Prostate gland (tissue), 2 donors: ENCODE measurements at regions not wholly inside any gene's neighbourhood (a gene's known extent, or its start where the extent isn't known, plus 50 kb on each side); places are given as distances from the start of the nearest gene placed in this dataset.
"Not testable (repeated sequence)": the region's sequence is repeated elsewhere in the genome, so short reads cannot be mapped to it uniquely, and the experiment has no call there.

Source experiments
- DNase-seq: peaks from one replicate; pipeline ENCODE4 v3.0.0-alpha.2; 2019; ENCODE audit warnings: low spot score
- H3K27ac ChIP-seq, 2 donors: fragments of 200-600 bp; sonication (generic); 2 replicates each; pipeline ENCODE4 v1.5.1; 2017 to 2019
- H3K27me3 ChIP-seq: fragments of 200-600 bp; sonication (generic); replicated peaks from 2 replicates; pipeline ENCODE4 v1.5.1; 2019; ENCODE audit not compliant: insufficient read depth
- H3K36me3 ChIP-seq, 2 donors: fragments of 200-600 bp; sonication (generic); 1 replicate in 1 of 2; 2 replicates in 1 of 2; pipeline versions ENCODE4 v1.5.1 to v1.8.1; 2017 to 2019
- H3K4me1 ChIP-seq: fragments of 200-600 bp; sonication (generic); replicated peaks from 2 replicates; pipeline ENCODE4 v1.5.1; 2019
- H3K4me3 ChIP-seq, 2 donors: fragments of 200-600 bp; sonication (generic); 2 replicates each; pipeline ENCODE4 v1.5.1; 2017 to 2019
- H3K9me3 ChIP-seq: fragments of 200-600 bp; sonication (generic); 2 replicates; pipeline ENCODE4 v1.5.1; 2017
- POLR2A ChIP-seq: fragments of 450-650 bp; IDR thresholded peaks from one replicate; pipeline ENCODE4 v1.6.1; 2016; ENCODE audit warnings: antibody characterized with exemption, mild to moderate bottlenecking
- POLR2AphosphoS5 ChIP-seq: sonication (generic); formaldehyde crosslinking; IDR thresholded peaks from one replicate; pipeline ENCODE4 v1.6.1; 2017; ENCODE audit warnings: antibody characterized with exemption
- WGBS: methylation state at CpG from one replicate; pipeline ENCODE4 v1.1.5; 2018; 5-methylcytosine and 5-hydroxymethylcytosine counted together
- intact Hi-C: fragments of 100-400 bp; cut with DNase I; formaldehyde crosslinking; loops from one replicate; pipeline ENCODE4 v1.14.2; 2022
- TF ChIP-seq, protein P1 (sequence below), 4 experiments: fragments of 200-600 bp in 2 of 4; fragments of 450-650 bp in 2 of 4; sonication (generic) in 2 of 4; IDR thresholded peaks; 1 replicate in 3 of 4; 2 replicates in 1 of 4; pipeline ENCODE4 v1.5.1; 2016 to 2019; ENCODE audit warnings: antibody characterized with exemption in 4 of 4, mild to moderate bottlenecking in 2 of 4, moderate library complexity in 2 of 4

DNA sequence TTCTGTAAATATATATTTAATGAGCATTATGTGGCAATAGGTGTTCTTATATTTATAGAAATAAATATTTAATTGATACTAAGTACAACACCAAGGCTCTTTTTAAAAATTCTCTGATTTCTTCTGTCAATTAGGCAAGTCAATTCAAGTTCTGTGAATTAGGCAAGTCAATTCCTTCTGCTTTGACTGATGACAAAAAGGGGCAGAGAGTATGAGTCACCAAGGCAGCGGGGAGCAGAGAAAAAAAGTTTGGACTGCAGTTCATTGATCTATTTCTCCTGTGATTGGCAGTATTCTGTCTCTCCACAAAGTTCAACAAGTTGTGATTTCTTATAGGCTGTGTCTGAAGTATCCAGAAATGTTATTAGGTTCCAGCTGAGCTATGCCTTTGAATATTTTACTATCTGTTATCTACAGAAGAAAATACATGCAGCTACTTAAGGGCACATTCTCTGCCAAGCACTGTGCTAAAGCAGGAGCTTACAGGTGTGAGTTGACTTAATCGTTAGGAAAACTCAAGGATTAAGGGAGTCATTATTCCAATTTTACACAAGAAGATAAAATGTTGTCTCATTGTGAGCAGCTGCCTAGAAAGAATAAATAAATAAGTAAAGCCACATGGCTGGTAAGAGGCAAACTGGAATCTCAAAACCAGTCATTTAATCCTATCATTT is 206.4 kb upstream of the ALG10B start:
- Histone ChIP-seq H3K27ac (no peak overlapping the region), H3K27me3 (no peaks in the 10 kb centered on the region), H3K4me3 (no peak overlapping the region), H3K4me1 (no peaks in the 10 kb centered on the region), H3K36me3 (no peaks in the 10 kb centered on the region), H3K9me3 (no peaks in the 10 kb centered on the region)
- intact Hi-C loops: no loop called here
- no peak for DNase-seq
- TF ChIP-seq, protein P1, sequence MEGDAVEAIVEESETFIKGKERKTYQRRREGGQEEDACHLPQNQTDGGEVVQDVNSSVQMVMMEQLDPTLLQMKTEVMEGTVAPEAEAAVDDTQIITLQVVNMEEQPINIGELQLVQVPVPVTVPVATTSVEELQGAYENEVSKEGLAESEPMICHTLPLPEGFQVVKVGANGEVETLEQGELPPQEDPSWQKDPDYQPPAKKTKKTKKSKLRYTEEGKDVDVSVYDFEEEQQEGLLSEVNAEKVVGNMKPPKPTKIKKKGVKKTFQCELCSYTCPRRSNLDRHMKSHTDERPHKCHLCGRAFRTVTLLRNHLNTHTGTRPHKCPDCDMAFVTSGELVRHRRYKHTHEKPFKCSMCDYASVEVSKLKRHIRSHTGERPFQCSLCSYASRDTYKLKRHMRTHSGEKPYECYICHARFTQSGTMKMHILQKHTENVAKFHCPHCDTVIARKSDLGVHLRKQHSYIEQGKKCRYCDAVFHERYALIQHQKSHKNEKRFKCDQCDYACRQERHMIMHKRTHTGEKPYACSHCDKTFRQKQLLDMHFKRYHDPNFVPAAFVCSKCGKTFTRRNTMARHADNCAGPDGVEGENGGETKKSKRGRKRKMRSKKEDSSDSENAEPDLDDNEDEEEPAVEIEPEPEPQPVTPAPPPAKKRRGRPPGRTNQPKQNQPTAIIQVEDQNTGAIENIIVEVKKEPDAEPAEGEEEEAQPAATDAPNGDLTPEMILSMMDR (IDR thresholded peaks at IDR 0.05): no peak
- no peak for TF ChIP-seq POLR2A
- TF ChIP-seq POLR2AphosphoS5: no peak
- 76% methylated on average over 2 of the region's 2 CpGs for WGBS

DNA sequence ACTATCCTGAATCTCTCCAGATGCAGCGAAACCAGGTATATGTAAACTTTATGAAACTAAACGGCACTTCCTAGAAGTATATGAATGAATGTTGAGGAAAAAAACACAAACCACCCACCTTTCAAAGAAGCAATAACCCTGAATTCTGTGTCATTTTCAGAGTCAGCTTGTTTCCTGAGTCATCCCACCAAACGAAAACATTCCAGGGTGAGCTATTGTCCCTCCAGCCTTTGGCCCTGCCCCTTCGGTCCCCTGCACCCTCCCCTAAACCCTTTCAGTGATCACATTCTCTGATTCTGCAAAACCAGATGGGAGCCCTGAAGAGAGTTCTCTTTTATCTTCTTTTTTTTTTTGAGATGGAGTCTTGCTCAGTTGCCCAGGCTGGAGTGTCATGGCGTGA is 202.6 kb upstream of the ALG10B start:
- Histone ChIP-seq H3K27me3 (no peaks in the 10 kb centered on the region), H3K9me3 (no peaks in the 10 kb centered on the region), H3K36me3 (no peaks in the 10 kb centered on the region), H3K4me3 (no peak overlapping the region), H3K4me1 (no peaks in the 10 kb centered on the region), H3K27ac (no peak overlapping the region)
- TF ChIP-seq, protein P1 (IDR thresholded peaks at IDR 0.05): no peak
- no peak for TF ChIP-seq POLR2A
- TF ChIP-seq POLR2AphosphoS5: no peak
- intact Hi-C loops: no loop called here
- WGBS: 83% methylated on average over 5 of the region's 5 CpGs
- DNase-seq: no peak

DNA sequence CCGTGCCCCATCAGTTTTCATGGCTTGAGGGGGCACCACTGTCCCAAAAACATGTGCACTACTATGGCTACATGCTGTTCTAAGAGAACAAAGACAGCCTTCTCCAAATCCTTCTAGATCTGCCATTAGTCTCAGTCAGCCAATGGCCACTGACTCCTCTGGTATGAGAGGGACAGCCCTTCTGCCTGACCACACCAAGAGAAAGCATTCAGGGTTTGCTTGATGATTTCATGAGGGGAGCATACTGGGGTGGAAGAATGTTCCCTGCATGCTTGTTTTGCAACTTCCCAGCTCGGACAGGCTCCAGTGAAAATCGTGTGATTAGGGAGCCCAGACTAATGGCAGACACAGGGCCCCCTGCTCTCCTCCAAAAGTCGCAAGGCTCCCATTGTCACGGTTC is 199.6 kb upstream of the ALG10B start:
- no peaks in the 10 kb centered on the region for H3K36me3 ChIP-seq
- 62% methylated on average over 5 of the region's 5 CpGs for WGBS
- no peak overlapping the region for H3K27ac ChIP-seq
- intact Hi-C loops: no loop called here
- no peaks in the 10 kb centered on the region for H3K27me3 ChIP-seq
- no peaks in the 10 kb centered on the region for H3K4me1 ChIP-seq
- H3K9me3 ChIP-seq: no peaks in the 10 kb centered on the region
- DNase-seq: no peak
- H3K4me3 ChIP-seq: no peak overlapping the region
- TF ChIP-seq, protein P1 (IDR thresholded peaks at IDR 0.05): no peak
- TF ChIP-seq POLR2A (no peak), POLR2AphosphoS5 (no peak)

DNA sequence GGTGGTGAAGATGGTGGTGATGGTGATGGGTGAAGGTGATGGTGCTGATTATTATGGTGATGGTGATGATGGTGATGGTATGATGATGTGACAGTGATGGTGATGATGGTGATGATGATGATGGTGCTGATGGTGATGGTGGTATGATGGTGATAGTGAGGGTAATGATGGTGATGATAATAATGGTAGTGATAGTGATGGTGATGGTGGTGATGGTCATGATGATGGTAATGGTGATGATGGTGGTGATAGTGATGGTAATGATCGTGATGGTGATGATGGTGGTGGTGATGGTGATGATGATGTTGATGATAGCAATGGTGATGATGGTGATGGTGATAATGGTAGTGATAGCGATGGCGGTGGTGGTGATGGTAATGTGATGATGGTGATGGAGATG is 197.9 kb upstream of the ALG10B start:
- Histone ChIP-seq H3K27me3 (no peaks in the 10 kb centered on the region), H3K36me3 (no peaks in the 10 kb centered on the region), H3K4me1 (no peaks in the 10 kb centered on the region), H3K4me3 (no peak overlapping the region), H3K27ac (no peak overlapping the region), H3K9me3 (no peaks in the 10 kb centered on the region)
- WGBS: 91% methylated on average over 3 of the region's 3 CpGs
- intact Hi-C loops: no loop called here
- no peak for DNase-seq
- TF ChIP-seq POLR2A (no peak), POLR2AphosphoS5 (no peak)
- TF ChIP-seq, protein P1 (IDR thresholded peaks at IDR 0.05): no peak

DNA sequence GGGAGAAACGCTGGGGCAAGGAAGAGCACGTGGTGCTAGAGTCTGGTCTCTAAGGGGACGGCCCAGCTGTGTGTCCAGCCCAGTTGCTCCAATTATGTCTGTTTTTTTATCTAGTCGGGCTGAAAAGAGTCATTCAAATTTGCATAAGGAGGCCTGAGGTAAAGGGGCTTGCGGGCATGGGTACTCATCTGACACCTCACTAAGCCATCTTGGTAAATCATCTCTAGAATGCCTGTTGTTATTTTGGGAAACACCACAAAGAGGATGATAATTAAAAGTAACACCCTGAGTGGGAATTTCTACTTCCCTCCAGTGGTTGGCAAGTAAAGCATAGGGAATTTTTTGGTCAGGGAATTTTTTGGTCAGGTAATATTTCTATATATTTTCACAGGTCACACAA is 196.1 kb upstream of the ALG10B start:
- Histone ChIP-seq H3K27ac (no peak overlapping the region), H3K4me3 (no peak overlapping the region), H3K36me3 (no peaks in the 10 kb centered on the region), H3K9me3 (no peaks in the 10 kb centered on the region), H3K27me3 (no peaks in the 10 kb centered on the region), H3K4me1 (no peaks in the 10 kb centered on the region)
- TF ChIP-seq, protein P1 (IDR thresholded peaks at IDR 0.05): no peak
- TF ChIP-seq POLR2AphosphoS5: no peak
- no peak for TF ChIP-seq POLR2A
- intact Hi-C loops: no loop called here
- 74% methylated on average over 5 of the region's 5 CpGs for WGBS
- no peak for DNase-seq

DNA sequence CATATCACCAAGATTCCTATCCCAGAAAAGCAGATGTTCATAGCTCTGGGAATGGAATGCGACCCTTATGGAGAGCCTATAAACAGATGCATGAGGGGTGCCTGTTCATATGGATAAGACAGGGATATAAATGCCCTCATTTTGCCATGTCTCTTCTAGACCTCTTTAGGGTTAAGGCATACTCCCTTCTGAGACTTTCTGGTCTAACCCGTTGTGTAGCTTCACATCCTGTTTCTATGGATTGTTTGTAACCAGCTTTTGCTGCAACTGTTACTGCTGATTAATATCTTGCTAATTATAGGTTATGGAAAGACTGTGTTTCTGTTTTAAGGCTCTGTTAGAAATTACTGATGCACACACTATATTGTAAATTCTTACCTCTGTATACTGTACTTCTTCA is 193.5 kb upstream of the ALG10B start:
- H3K4me3 ChIP-seq, H3K9me3 ChIP-seq, H3K27ac ChIP-seq, DNase-seq, H3K36me3 ChIP-seq, H3K27me3 ChIP-seq, H3K4me1 ChIP-seq, intact Hi-C loops: not testable (repeated sequence)
- 83% methylated on average over 2 of the region's 2 CpGs for WGBS
